ENCODE measurements at regions not wholly inside any gene's neighbourhood (a gene's known extent, or its start where the extent isn't known, plus 50 kb on each side); places are given as distances from the start of the nearest gene placed in this dataset.
A peak's percentile ranks its signal among the peaks of the same experiment; 100 is the strongest.

- BruUV-seq (replicated peaks), result no TSS peak
- ChIA-PET CTCF (ENCODE audit: low intra/inter-chr PET ratio) (no interaction called here), POLR2A (interaction anchor here (0.6 to 0.9 kb wide), 5 partner anchors 8 to 641 kb away, joined by 3 read pairs; no protein-coding TSS in a partner anchor)
- TF ChIP-seq ZKSCAN1 (IDR thresholded peaks at IDR 0.05; ENCODE audit: low read depth, low read length) (peak; percentile 92), TAF7 (tag; IDR thresholded peaks at IDR 0.05) (no peak), ZBTB17 (CRISPR knock-in tag; IDR thresholded peaks at IDR 0.05) (peak; percentile 91), ZBTB40 (IDR thresholded peaks at IDR 0.05) (no peak), ZBTB40 (CRISPR knock-in tag; IDR thresholded peaks at IDR 0.05) (0 out of 2 replicates have a peak, but pooled peaks have one; percentile 3)
- intact Hi-C loops (cut with micrococcal nuclease), result no loop called here
- Histone ChIP-seq H3K9me1 (ENCODE audit: control insufficient read depth, insufficient read depth, low read length) (no peaks in the 10 kb centered on the region), H2AFZ (ENCODE audit: low read depth, low read length) (peak overlapping the region; percentile 19; the same call in 1 of the 2 replicates), H3K9me3 (replicated peaks; ENCODE audit: control insufficient read depth, insufficient read depth, low read depth, low read length) (no peaks in the 10 kb centered on the region), H3K27me3 (ENCODE audit: control insufficient read depth in 2 of 2, insufficient read depth in 2 of 2, low read length in 2 of 2) (no peaks in the 10 kb centered on the region), H3K4me3 (no peak overlapping the region), H3K4me2 (ENCODE audit: insufficient read depth, low read length) (no peak overlapping the region), H3K27ac (ENCODE audit: extremely low read depth, low read depth, low read length) (no peak overlapping the region), H3K4me1 (replicated peaks in 1 of 2; ENCODE audit: control insufficient read depth in 2 of 2, insufficient read depth in 2 of 2, low read length in 2 of 2) (peaks cover 11 to 43% of the 10 kb centered on the region in 2 experiments; a peak in 4 of 5 replicates), H3K36me3 (ENCODE audit: control insufficient read depth, insufficient read depth, low read length) (no peaks in the 10 kb centered on the region), H3K79me2 (ENCODE audit: control insufficient read depth, insufficient read depth, low read length) (no peaks in the 10 kb centered on the region), H4K20me1 (replicated peaks; ENCODE audit: control insufficient read depth, insufficient read depth, low read length) (no peaks in the 10 kb centered on the region), H3K9ac (ENCODE audit: insufficient read depth in 1 of 2, low read depth in 2 of 2, low read length in 2 of 2) (peak overlapping the region in 1 of 2 experiments; percentile 78; a peak in 2 of 4 replicates)
- DNase-seq (ENCODE audit: extremely low read depth in 1 of 4, low spot score in 3 of 4) (no peak), ATAC-seq (no peak), FAIRE-seq (no peak)
- 66% methylated on average over 19 of the region's 19 CpGs for WGBS (ENCODE audit: insufficient coverage, low coverage, missing lambda C conversion rate)
- in situ Hi-C loops (cut with MboI), result no loop called here
Observed at GRCh38 chr20:50273601-50274491, 83.2 kb downstream of the CEBPB start.

Measured in K562 (cell line).